ENCODE measurements at regions not wholly inside any gene's neighbourhood (a gene's known extent, or its start where the extent isn't known, plus 50 kb on each side); places are given as distances from the start of the nearest gene placed in this dataset.

GRCh38 chr21:20802201-20802600 is 196.0 kb upstream of the NCAM2 start:
- H3K9me2 ChIP-seq (ENCODE audit: insufficient read depth) = no peaks in the 10 kb centered on the region
- H3K9ac ChIP-seq (ENCODE audit: low read length) = no peak overlapping the region
- H3K27me3 ChIP-seq (ENCODE audit: insufficient read depth, low read length) = no peaks in the 10 kb centered on the region
- H4K20me1 ChIP-seq (ENCODE audit: insufficient read depth) = no peaks in the 10 kb centered on the region
- H3K4me2 ChIP-seq (ENCODE audit: low read length) = no peak overlapping the region
- H3K9me3 ChIP-seq (ENCODE audit: control insufficient read depth in 1 of 2, insufficient read depth in 1 of 2, low read depth in 1 of 2, low read length in 2 of 2) = peaks cover 13 to 43% of the 10 kb centered on the region in 2 experiments; a peak in 3 of 4 replicates
- ChIA-PET POLR2A (no interaction called here), CTCF (no interaction called here), RAD21 (ENCODE audit: low non-redundant PET in 1 of 2, low total read pairs in 2 of 2, uncharacterized antibody in 2 of 2, unreplicated experiment in 2 of 2) (no interaction called here)
- H3K36me3 ChIP-seq (ENCODE audit: control insufficient read depth in 1 of 2, insufficient read depth in 2 of 2, low read length in 2 of 2) = no peaks in the 10 kb centered on the region
- no peaks in the 10 kb centered on the region for H3K79me2 ChIP-seq (ENCODE audit: insufficient read depth, low read length)
- no peak for ATAC-seq
- TF ChIP-seq REST (IDR thresholded peaks at IDR 0.05; ENCODE audit: low read depth) = no peak
- no peak for TF ChIP-seq MAX (IDR thresholded peaks at IDR 0.05)
- TF ChIP-seq RAD21 (IDR thresholded peaks at IDR 0.05; ENCODE audit: low read depth) = no peak
- TF ChIP-seq YY1 (IDR thresholded peaks at IDR 0.05; ENCODE audit: extremely low read depth, insufficient replicate concordance, low read depth, low read length) = no peak
- no peak for TF ChIP-seq ATF3 (IDR thresholded peaks at IDR 0.05)
- TF ChIP-seq POLR2AphosphoS5 (IDR thresholded peaks at IDR 0.05; ENCODE audit: low read depth, low read length) = no peak
- TF ChIP-seq CBX3 (IDR thresholded peaks at IDR 0.05; ENCODE audit: low read depth) = no peak
- no peak for TF ChIP-seq SIN3A (IDR thresholded peaks at IDR 0.05; ENCODE audit: low read depth)
- no peak for TF ChIP-seq CTCF (IDR thresholded peaks at IDR 0.05 in 2 of 3, conservative IDR thresholded peaks at IDR 0.05 in 1 of 3; ENCODE audit: borderline replicate concordance in 1 of 3, insufficient read depth in 1 of 3, low read depth in 2 of 3, low read length in 2 of 3)
- TF ChIP-seq ZBTB33 (IDR thresholded peaks at IDR 0.05; ENCODE audit: extremely low read depth, insufficient replicate concordance, low read length) = no peak
- intact Hi-C loops (cut with micrococcal nuclease) = no loop called here
- H3K27ac ChIP-seq (ENCODE audit: low read depth, low read length) = no peak overlapping the region
- H3K4me3 ChIP-seq (replicated peaks in 1 of 2; ENCODE audit: low read depth in 1 of 2, low read length in 2 of 2) = no peak overlapping the region
- no peak for DNase-seq (ENCODE audit: low read depth, low spot score)
- H3K4me1 ChIP-seq (ENCODE audit: control insufficient read depth in 1 of 2, insufficient read depth in 2 of 2, low read length in 2 of 2) = no peaks in the 10 kb centered on the region
- BruUV-seq (replicated peaks) = no TSS peak
- no peak overlapping the region for H2AFZ ChIP-seq (ENCODE audit: low read depth, low read length, poor library complexity, severe bottlenecking)

Data from HCT116 (cell line).